ENCODE measurements at regions not wholly inside any gene's neighbourhood (a gene's known extent, or its start where the extent isn't known, plus 50 kb on each side); places are given as distances from the start of the nearest gene placed in this dataset.
"Not testable (repeated sequence)": the region's sequence is repeated elsewhere in the genome, so short reads cannot be mapped to it uniquely, and the experiment has no call there.

GRCh38 chr4:35021222-35021621, 1223.1 kb downstream of the ARAP2 start:
- TF ChIP-seq, protein P1, sequence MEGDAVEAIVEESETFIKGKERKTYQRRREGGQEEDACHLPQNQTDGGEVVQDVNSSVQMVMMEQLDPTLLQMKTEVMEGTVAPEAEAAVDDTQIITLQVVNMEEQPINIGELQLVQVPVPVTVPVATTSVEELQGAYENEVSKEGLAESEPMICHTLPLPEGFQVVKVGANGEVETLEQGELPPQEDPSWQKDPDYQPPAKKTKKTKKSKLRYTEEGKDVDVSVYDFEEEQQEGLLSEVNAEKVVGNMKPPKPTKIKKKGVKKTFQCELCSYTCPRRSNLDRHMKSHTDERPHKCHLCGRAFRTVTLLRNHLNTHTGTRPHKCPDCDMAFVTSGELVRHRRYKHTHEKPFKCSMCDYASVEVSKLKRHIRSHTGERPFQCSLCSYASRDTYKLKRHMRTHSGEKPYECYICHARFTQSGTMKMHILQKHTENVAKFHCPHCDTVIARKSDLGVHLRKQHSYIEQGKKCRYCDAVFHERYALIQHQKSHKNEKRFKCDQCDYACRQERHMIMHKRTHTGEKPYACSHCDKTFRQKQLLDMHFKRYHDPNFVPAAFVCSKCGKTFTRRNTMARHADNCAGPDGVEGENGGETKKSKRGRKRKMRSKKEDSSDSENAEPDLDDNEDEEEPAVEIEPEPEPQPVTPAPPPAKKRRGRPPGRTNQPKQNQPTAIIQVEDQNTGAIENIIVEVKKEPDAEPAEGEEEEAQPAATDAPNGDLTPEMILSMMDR (IDR thresholded peaks at IDR 0.05) = not testable (repeated sequence)
- not testable (repeated sequence) for TF ChIP-seq POLR2A (IDR thresholded peaks at IDR 0.05)
